Neural cell (in vitro differentiated cells): ENCODE measurements at regions not wholly inside any gene's neighbourhood (a gene's known extent, or its start where the extent isn't known, plus 50 kb on each side); places are given as distances from the start of the nearest gene placed in this dataset.

Experiments used
- H2AFZ ChIP-seq: fragments of 200-600, 300-800 bp; sonication (generic), shearing (Covaris generic); 2 replicates; pipeline ENCODE4 v1.6.0; 2014; ENCODE audit warnings: low read depth, mild to moderate bottlenecking, antibody characterized with exemption, low read length, moderate library complexity
- H3F3A ChIP-seq: fragments of 200-600 bp; shearing (Covaris generic); 2 replicates; pipeline ENCODE4 v1.6.1; 2016; ENCODE audit warnings: mild to moderate bottlenecking, moderate library complexity, mixed read lengths, antibody characterized with exemption, low read length; ENCODE audit not compliant: insufficient read depth, poor library complexity, severe bottlenecking
- H3K27ac ChIP-seq: fragments of 200-600, 300-800 bp; sonication (generic), shearing (Covaris generic); 2 replicates; pipeline ENCODE4 v1.5.1; 2014; ENCODE audit warnings: mild to moderate bottlenecking, low read length, moderate library complexity
- H3K27me3 ChIP-seq: fragments of 300-800, 200-600 bp; sonication (generic), shearing (Covaris generic); 2 replicates; pipeline ENCODE4 v1.6.0; 2014; ENCODE audit warnings: mild to moderate bottlenecking, low read depth, low read length, moderate library complexity; ENCODE audit not compliant: insufficient read depth
- H3K36me3 ChIP-seq: fragments of 300-800, 200-600 bp; sonication (generic), shearing (Covaris generic); 2 replicates; pipeline ENCODE4 v1.5.1; 2014; ENCODE audit warnings: mild to moderate bottlenecking, antibody characterized with exemption, low read length, moderate library complexity; ENCODE audit not compliant: insufficient read depth
- H3K4me2 ChIP-seq: fragments of 300-800, 200-600 bp; sonication (generic), shearing (Covaris generic); 2 replicates; pipeline ENCODE4 v1.6.0; 2014; ENCODE audit warnings: mild to moderate bottlenecking, low read length
- H3K4me3 ChIP-seq: fragments of 300-800, 200-600 bp; sonication (generic), shearing (Covaris generic); 2 replicates; pipeline ENCODE4 v1.5.1; 2014; ENCODE audit warnings: mild to moderate bottlenecking, low read length, moderate library complexity
- H3K79me2 ChIP-seq: fragments of 200-600 bp; shearing (Covaris generic); replicated peaks from 2 replicates; pipeline ENCODE4 v1.6.0; 2014; ENCODE audit warnings: mild to moderate bottlenecking, low read length, moderate library complexity; ENCODE audit not compliant: insufficient read depth
- H3K9ac ChIP-seq: fragments of 300-800, 200-600 bp; sonication (generic), shearing (Covaris generic); 2 replicates; pipeline ENCODE4 v1.6.1; 2016; ENCODE audit warnings: mild to moderate bottlenecking, low read length, mixed read lengths
- H3K9me2 ChIP-seq: fragments of 200-600 bp; shearing (Covaris generic); 2 replicates; pipeline ENCODE4 v1.6.1; 2016; ENCODE audit warnings: mild to moderate bottlenecking, low read length, mixed read lengths; ENCODE audit not compliant: insufficient read depth
- H3K9me3 ChIP-seq: fragments of 200-600, 300-800 bp; sonication (generic), shearing (Covaris generic); 2 replicates; pipeline ENCODE4 v1.6.1; 2016; ENCODE audit warnings: mild to moderate bottlenecking, mixed run types, low read length, moderate library complexity, mixed read lengths
- H4K20me1 ChIP-seq: fragments of 200-600 bp; shearing (Covaris generic); 2 replicates; pipeline ENCODE4 v1.6.1; 2016; ENCODE audit warnings: mild to moderate bottlenecking, mixed run types; ENCODE audit not compliant: insufficient read depth
- EP300 ChIP-seq: fragments of 450-650 bp; conservative IDR thresholded peaks from 2 replicates; pipeline ENCODE4 v1.6.1; 2014; ENCODE audit warnings: antibody characterized with exemption, mild to moderate bottlenecking, moderate library complexity; ENCODE audit not compliant: poor library complexity, severe bottlenecking
- EZH2 ChIP-seq: fragments of 200-600, 300-800 bp; shearing (Covaris generic), sonication (generic); IDR thresholded peaks from 2 replicates; pipeline ENCODE4 v1.6.1; 2014; ENCODE audit warnings: antibody characterized with exemption, low read length, borderline replicate concordance, mild to moderate bottlenecking; ENCODE audit not compliant: insufficient read depth, poor library complexity, severe bottlenecking
- MXI1 ChIP-seq: fragments of 450-650 bp; conservative IDR thresholded peaks from 2 replicates; pipeline ENCODE4 v1.6.1; 2014; ENCODE audit warnings: antibody characterized with exemption, mild to moderate bottlenecking; ENCODE audit not compliant: poor library complexity, severe bottlenecking
- POLR2AphosphoS5 ChIP-seq: IDR thresholded peaks from 2 replicates; pipeline ENCODE4 v1.6.1; 2012
- RAD21 ChIP-seq: fragments of 450-650 bp; conservative IDR thresholded peaks from 2 replicates; pipeline ENCODE4 v1.6.1; 2014; ENCODE audit warnings: antibody characterized with exemption, mild to moderate bottlenecking, moderate library complexity
- SMC3 ChIP-seq: fragments of 450-650 bp; conservative IDR thresholded peaks from 2 replicates; pipeline ENCODE4 v1.6.1; 2014; ENCODE audit warnings: antibody characterized with exemption, mild to moderate bottlenecking, moderate library complexity; ENCODE audit not compliant: poor library complexity
- TAF1 ChIP-seq: IDR thresholded peaks from 2 replicates; pipeline ENCODE4 v1.6.1; 2012; ENCODE audit warnings: low read depth
- TF ChIP-seq, protein P1 (sequence below): IDR thresholded peaks from 2 replicates; pipeline ENCODE4 v1.6.1; 2012; ENCODE audit warnings: borderline replicate concordance
- TF ChIP-seq, protein P2 (sequence below): fragments of 450-650 bp; IDR thresholded peaks from 2 replicates; pipeline ENCODE4 v1.5.1; 2014; ENCODE audit warnings: antibody characterized with exemption, mild to moderate bottlenecking, moderate library complexity; ENCODE audit not compliant: poor library complexity, severe bottlenecking

- no peaks in the 10 kb centered on the region for H3F3A ChIP-seq
- H3K9me3 ChIP-seq: no peaks in the 10 kb centered on the region
- no peaks in the 10 kb centered on the region for H3K79me2 ChIP-seq
- H2AFZ ChIP-seq: no peak overlapping the region
- H3K36me3 ChIP-seq: no peaks in the 10 kb centered on the region
- TF ChIP-seq SMC3: no peak
- H3K9me2 ChIP-seq: no peaks in the 10 kb centered on the region
- no peaks in the 10 kb centered on the region for H3K27me3 ChIP-seq
- H3K4me2 ChIP-seq: no peak overlapping the region
- H3K4me3 ChIP-seq: no peak overlapping the region
- no peak overlapping the region for H3K9ac ChIP-seq
- H4K20me1 ChIP-seq: no peaks in the 10 kb centered on the region
- H3K27ac ChIP-seq: no peak overlapping the region
Measured at GRCh38 chr2:188045016-188045415, 246.7 kb upstream of the GULP1 start.

GRCh38 chr2:188046437-188046836, 245.2 kb upstream of the GULP1 start:
- Histone ChIP-seq H3F3A (no peaks in the 10 kb centered on the region), H3K4me3 (no peak overlapping the region), H3K27me3 (no peaks in the 10 kb centered on the region), H3K79me2 (no peaks in the 10 kb centered on the region), H3K36me3 (no peaks in the 10 kb centered on the region), H3K4me2 (no peak overlapping the region), H3K27ac (no peak overlapping the region), H3K9me3 (no peaks in the 10 kb centered on the region), H2AFZ (no peak overlapping the region), H3K9me2 (no peaks in the 10 kb centered on the region), H3K9ac (no peak overlapping the region), H4K20me1 (no peaks in the 10 kb centered on the region)
- TF ChIP-seq, protein P1, sequence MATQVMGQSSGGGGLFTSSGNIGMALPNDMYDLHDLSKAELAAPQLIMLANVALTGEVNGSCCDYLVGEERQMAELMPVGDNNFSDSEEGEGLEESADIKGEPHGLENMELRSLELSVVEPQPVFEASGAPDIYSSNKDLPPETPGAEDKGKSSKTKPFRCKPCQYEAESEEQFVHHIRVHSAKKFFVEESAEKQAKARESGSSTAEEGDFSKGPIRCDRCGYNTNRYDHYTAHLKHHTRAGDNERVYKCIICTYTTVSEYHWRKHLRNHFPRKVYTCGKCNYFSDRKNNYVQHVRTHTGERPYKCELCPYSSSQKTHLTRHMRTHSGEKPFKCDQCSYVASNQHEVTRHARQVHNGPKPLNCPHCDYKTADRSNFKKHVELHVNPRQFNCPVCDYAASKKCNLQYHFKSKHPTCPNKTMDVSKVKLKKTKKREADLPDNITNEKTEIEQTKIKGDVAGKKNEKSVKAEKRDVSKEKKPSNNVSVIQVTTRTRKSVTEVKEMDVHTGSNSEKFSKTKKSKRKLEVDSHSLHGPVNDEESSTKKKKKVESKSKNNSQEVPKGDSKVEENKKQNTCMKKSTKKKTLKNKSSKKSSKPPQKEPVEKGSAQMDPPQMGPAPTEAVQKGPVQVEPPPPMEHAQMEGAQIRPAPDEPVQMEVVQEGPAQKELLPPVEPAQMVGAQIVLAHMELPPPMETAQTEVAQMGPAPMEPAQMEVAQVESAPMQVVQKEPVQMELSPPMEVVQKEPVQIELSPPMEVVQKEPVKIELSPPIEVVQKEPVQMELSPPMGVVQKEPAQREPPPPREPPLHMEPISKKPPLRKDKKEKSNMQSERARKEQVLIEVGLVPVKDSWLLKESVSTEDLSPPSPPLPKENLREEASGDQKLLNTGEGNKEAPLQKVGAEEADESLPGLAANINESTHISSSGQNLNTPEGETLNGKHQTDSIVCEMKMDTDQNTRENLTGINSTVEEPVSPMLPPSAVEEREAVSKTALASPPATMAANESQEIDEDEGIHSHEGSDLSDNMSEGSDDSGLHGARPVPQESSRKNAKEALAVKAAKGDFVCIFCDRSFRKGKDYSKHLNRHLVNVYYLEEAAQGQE: no peak
- TF ChIP-seq SMC3 (no peak), EP300 (no peak), TAF1 (no peak), RAD21 (no peak), EZH2 (no peak), MXI1 (no peak), POLR2AphosphoS5 (no peak)
- TF ChIP-seq, protein P2, sequence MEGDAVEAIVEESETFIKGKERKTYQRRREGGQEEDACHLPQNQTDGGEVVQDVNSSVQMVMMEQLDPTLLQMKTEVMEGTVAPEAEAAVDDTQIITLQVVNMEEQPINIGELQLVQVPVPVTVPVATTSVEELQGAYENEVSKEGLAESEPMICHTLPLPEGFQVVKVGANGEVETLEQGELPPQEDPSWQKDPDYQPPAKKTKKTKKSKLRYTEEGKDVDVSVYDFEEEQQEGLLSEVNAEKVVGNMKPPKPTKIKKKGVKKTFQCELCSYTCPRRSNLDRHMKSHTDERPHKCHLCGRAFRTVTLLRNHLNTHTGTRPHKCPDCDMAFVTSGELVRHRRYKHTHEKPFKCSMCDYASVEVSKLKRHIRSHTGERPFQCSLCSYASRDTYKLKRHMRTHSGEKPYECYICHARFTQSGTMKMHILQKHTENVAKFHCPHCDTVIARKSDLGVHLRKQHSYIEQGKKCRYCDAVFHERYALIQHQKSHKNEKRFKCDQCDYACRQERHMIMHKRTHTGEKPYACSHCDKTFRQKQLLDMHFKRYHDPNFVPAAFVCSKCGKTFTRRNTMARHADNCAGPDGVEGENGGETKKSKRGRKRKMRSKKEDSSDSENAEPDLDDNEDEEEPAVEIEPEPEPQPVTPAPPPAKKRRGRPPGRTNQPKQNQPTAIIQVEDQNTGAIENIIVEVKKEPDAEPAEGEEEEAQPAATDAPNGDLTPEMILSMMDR: no peak

GRCh38 chr2:188047735-188048134, 243.9 kb upstream of the GULP1 start:
- H4K20me1 ChIP-seq: no peaks in the 10 kb centered on the region
- H3K4me3 ChIP-seq: no peak overlapping the region
- H3K4me2 ChIP-seq: no peak overlapping the region
- H2AFZ ChIP-seq: no peak overlapping the region
- H3K27ac ChIP-seq: no peak overlapping the region
- no peaks in the 10 kb centered on the region for H3F3A ChIP-seq
- H3K9me2 ChIP-seq: no peaks in the 10 kb centered on the region
- H3K79me2 ChIP-seq: no peaks in the 10 kb centered on the region
- no peaks in the 10 kb centered on the region for H3K27me3 ChIP-seq
- TF ChIP-seq, protein P1: no peak
- no peak for TF ChIP-seq RAD21
- no peak for TF ChIP-seq MXI1
- TF ChIP-seq EZH2: no peak
- TF ChIP-seq POLR2AphosphoS5: no peak
- TF ChIP-seq EP300: no peak
- TF ChIP-seq TAF1: no peak
- TF ChIP-seq, protein P2: no peak
- TF ChIP-seq SMC3: no peak
- H3K9ac ChIP-seq: no peak overlapping the region
- no peaks in the 10 kb centered on the region for H3K9me3 ChIP-seq
- no peaks in the 10 kb centered on the region for H3K36me3 ChIP-seq
